ENCODE measurements at regions not wholly inside any gene's neighbourhood (a gene's known extent, or its start where the extent isn't known, plus 50 kb on each side); places are given as distances from the start of the nearest gene placed in this dataset.

DNA sequence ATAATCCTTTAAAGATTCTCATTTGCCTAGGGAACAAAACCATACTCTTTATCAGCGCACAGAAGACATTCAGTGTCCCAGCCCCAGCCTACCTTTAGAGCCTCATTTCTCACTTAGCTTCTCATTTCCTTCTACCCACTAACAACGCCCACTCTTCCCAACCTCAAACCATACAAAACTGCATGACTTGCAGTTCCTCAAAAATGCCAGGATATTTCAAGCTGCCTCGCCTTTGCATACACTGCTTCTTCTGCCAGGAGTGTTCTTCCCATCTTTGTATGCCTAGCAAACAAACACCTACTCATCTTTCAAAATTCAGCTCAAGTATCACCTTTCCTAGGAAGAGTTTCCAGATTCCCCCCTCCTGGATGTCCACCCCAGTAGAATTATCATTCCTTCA is 129.9 kb upstream of the ADGRL3 start:
- intact Hi-C loops (cut with micrococcal nuclease), result no loop called here
- Mint-ChIP-seq H3K4me1 (ENCODE audit: low read depth) (no peaks in the 10 kb centered on the region), H3K4me3 (ENCODE audit: low read depth) (no peak overlapping the region), H3K9me3 (peaks cover 37% of the 10 kb centered on the region), H3K27me3 (ENCODE audit: low read depth) (no peaks in the 10 kb centered on the region), H3K36me3 (ENCODE audit: low read depth) (no peaks in the 10 kb centered on the region), H3K27ac (no peak overlapping the region)
- no peak for DNase-seq (ENCODE audit: low spot score)

DNA sequence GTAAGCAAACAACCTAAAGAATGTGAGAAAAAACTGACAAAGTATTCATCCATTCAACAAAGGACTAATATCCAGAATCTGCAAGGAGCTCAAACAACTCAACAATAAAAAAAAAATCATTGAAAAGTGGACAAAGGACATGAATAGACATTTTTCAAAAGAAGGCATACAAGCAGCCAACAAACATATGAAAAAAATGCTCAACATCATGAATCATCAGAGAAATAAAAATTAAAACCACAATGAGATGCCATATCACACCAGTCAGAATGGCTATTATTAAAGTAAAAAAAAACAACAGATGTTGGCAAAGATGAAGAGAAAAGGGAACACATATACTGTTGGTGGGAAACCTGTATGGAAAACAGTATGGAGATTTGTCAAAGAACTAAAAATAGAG is 120.7 kb upstream of the ADGRL3 start:
- Mint-ChIP-seq H3K9me3 (peaks cover 40% of the 10 kb centered on the region), H3K27ac (no peak overlapping the region), H3K4me1 (ENCODE audit: low read depth) (no peaks in the 10 kb centered on the region), H3K36me3 (ENCODE audit: low read depth) (no peaks in the 10 kb centered on the region), H3K4me3 (ENCODE audit: low read depth) (no peak overlapping the region), H3K27me3 (ENCODE audit: low read depth) (no peaks in the 10 kb centered on the region)
- DNase-seq (ENCODE audit: low spot score), result no peak
- intact Hi-C loops (cut with micrococcal nuclease), result no loop called here

- intact Hi-C loops (cut with micrococcal nuclease), result no loop called here
- H3K9me3 Mint-ChIP-seq, result peaks cover 42% of the 10 kb centered on the region
- H3K36me3 Mint-ChIP-seq (ENCODE audit: low read depth), result no peaks in the 10 kb centered on the region
- H3K4me1 Mint-ChIP-seq (ENCODE audit: low read depth), result no peaks in the 10 kb centered on the region
- H3K27me3 Mint-ChIP-seq (ENCODE audit: low read depth), result no peaks in the 10 kb centered on the region
- DNase-seq (ENCODE audit: low spot score), result no peak
- no peak overlapping the region for H3K4me3 Mint-ChIP-seq (ENCODE audit: low read depth)
- H3K27ac Mint-ChIP-seq, result no peak overlapping the region
Observed at GRCh38 chr4:61079976-61080375, 120.2 kb upstream of the ADGRL3 start.

DNA sequence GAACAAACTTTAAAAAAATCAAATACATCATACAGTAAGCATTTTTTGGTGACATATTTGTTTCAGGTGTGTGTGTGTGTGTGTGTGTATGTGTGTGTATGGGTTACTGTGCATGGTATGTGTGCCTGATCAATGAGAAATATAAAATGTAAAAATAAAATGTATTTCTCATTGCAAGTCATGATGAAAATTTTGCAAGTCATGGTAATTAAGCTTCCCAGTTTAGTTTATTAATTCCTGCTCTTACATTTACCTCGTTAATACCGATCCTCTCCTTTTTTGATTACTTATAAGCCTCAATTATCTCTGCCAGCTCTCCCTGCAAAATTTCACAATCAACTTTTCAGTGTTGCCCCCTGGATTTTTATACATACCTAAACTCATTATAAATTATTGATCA is 114.6 kb upstream of the ADGRL3 start:
- H3K27me3 Mint-ChIP-seq (ENCODE audit: low read depth), result no peaks in the 10 kb centered on the region
- intact Hi-C loops (cut with micrococcal nuclease), result no loop called here
- H3K9me3 Mint-ChIP-seq, result peaks cover 33% of the 10 kb centered on the region
- H3K4me3 Mint-ChIP-seq (ENCODE audit: low read depth), result no peak overlapping the region
- DNase-seq (ENCODE audit: low spot score), result no peak
- H3K4me1 Mint-ChIP-seq (ENCODE audit: low read depth), result no peaks in the 10 kb centered on the region
- H3K27ac Mint-ChIP-seq, result no peak overlapping the region
- no peaks in the 10 kb centered on the region for H3K36me3 Mint-ChIP-seq (ENCODE audit: low read depth)

DNA sequence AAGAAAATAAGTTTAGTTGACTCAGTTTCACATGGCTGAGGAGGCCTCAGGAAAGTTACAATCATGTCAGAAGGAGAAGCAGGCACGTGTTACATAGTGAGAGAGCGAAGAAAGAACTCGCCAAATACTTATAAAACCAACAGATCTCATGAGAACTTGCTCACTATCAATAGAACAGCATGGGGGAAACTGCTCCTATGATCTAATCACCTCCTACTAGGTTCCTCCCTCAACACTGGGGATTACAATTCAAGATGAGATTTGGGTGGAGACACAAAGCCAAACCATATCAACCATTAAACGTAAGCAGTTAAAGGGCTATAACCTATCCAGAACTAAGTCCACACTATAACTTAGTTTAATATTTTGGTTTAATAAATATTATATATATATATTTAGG is 113.8 kb upstream of the ADGRL3 start:
- Mint-ChIP-seq H3K4me1 (ENCODE audit: low read depth) (no peaks in the 10 kb centered on the region), H3K4me3 (ENCODE audit: low read depth) (no peak overlapping the region), H3K9me3 (peaks cover 33% of the 10 kb centered on the region), H3K27me3 (ENCODE audit: low read depth) (no peaks in the 10 kb centered on the region), H3K36me3 (ENCODE audit: low read depth) (no peaks in the 10 kb centered on the region), H3K27ac (no peak overlapping the region)
- intact Hi-C loops (cut with micrococcal nuclease), result no loop called here
- DNase-seq (ENCODE audit: low spot score), result no peak

GRCh38 chr4:61086979-61087378 is 113.1 kb upstream of the ADGRL3 start:
- intact Hi-C loops (cut with micrococcal nuclease), result no loop called here
- H3K27ac Mint-ChIP-seq, result no peak overlapping the region
- no peaks in the 10 kb centered on the region for H3K36me3 Mint-ChIP-seq (ENCODE audit: low read depth)
- no peak overlapping the region for H3K4me3 Mint-ChIP-seq (ENCODE audit: low read depth)
- H3K27me3 Mint-ChIP-seq (ENCODE audit: low read depth), result no peaks in the 10 kb centered on the region
- H3K9me3 Mint-ChIP-seq, result peaks cover 36% of the 10 kb centered on the region
- no peak for DNase-seq (ENCODE audit: low spot score)
- H3K4me1 Mint-ChIP-seq (ENCODE audit: low read depth), result no peaks in the 10 kb centered on the region

- DNase-seq (ENCODE audit: low spot score), result no peak
- intact Hi-C loops (cut with micrococcal nuclease), result no loop called here
- Mint-ChIP-seq H3K4me1 (ENCODE audit: low read depth) (no peaks in the 10 kb centered on the region), H3K9me3 (peaks cover 29% of the 10 kb centered on the region), H3K27me3 (ENCODE audit: low read depth) (no peaks in the 10 kb centered on the region), H3K27ac (no peak overlapping the region), H3K36me3 (ENCODE audit: low read depth) (no peaks in the 10 kb centered on the region), H3K4me3 (ENCODE audit: low read depth) (no peak overlapping the region)
Observed at GRCh38 chr4:61094854-61095598, 105.1 kb upstream of the ADGRL3 start.

GRCh38 chr4:61128682-61129081 is 71.4 kb upstream of the ADGRL3 start:
- intact Hi-C loops (cut with micrococcal nuclease), result no loop called here

GRCh38 chr4:61129971-61130370 is 70.2 kb upstream of the ADGRL3 start:
- H3K9me3 Mint-ChIP-seq, result peaks cover 26% of the 10 kb centered on the region
- DNase-seq (ENCODE audit: low spot score), result no peak
- H3K27me3 Mint-ChIP-seq (ENCODE audit: low read depth), result no peaks in the 10 kb centered on the region
- H3K36me3 Mint-ChIP-seq (ENCODE audit: low read depth), result no peaks in the 10 kb centered on the region
- no peak overlapping the region for H3K4me3 Mint-ChIP-seq (ENCODE audit: low read depth)
- no peak overlapping the region for H3K27ac Mint-ChIP-seq
- intact Hi-C loops (cut with micrococcal nuclease), result no loop called here
- no peaks in the 10 kb centered on the region for H3K4me1 Mint-ChIP-seq (ENCODE audit: low read depth)

More at GRCh38 chr4:61128682-61129081, 71.4 kb upstream of the ADGRL3 start:
- no peaks in the 10 kb centered on the region for H3K4me1 Mint-ChIP-seq (ENCODE audit: low read depth)
- no peaks in the 10 kb centered on the region for H3K36me3 Mint-ChIP-seq (ENCODE audit: low read depth)
- no peak overlapping the region for H3K27ac Mint-ChIP-seq
- H3K9me3 Mint-ChIP-seq, result peaks cover 30% of the 10 kb centered on the region
- H3K27me3 Mint-ChIP-seq (ENCODE audit: low read depth), result no peaks in the 10 kb centered on the region
- H3K4me3 Mint-ChIP-seq (ENCODE audit: low read depth), result no peak overlapping the region
- no peak for DNase-seq (ENCODE audit: low spot score)

GRCh38 chr4:61143461-61143860 is 56.7 kb upstream of the ADGRL3 start:
- no peaks in the 10 kb centered on the region for H3K4me1 Mint-ChIP-seq (ENCODE audit: low read depth)
- intact Hi-C loops (cut with micrococcal nuclease), result no loop called here
- H3K36me3 Mint-ChIP-seq (ENCODE audit: low read depth), result no peaks in the 10 kb centered on the region
- no peak for DNase-seq (ENCODE audit: low spot score)
- H3K4me3 Mint-ChIP-seq (ENCODE audit: low read depth), result no peak overlapping the region
- H3K27ac Mint-ChIP-seq, result no peak overlapping the region
- H3K9me3 Mint-ChIP-seq, result peaks cover 24% of the 10 kb centered on the region
- H3K27me3 Mint-ChIP-seq (ENCODE audit: low read depth), result no peaks in the 10 kb centered on the region

- Mint-ChIP-seq H3K36me3 (ENCODE audit: low read depth) (no peaks in the 10 kb centered on the region), H3K27ac (no peak overlapping the region), H3K9me3 (peaks cover 26% of the 10 kb centered on the region), H3K4me1 (ENCODE audit: low read depth) (no peaks in the 10 kb centered on the region), H3K27me3 (ENCODE audit: low read depth) (no peaks in the 10 kb centered on the region), H3K4me3 (ENCODE audit: low read depth) (no peak overlapping the region)
- intact Hi-C loops (cut with micrococcal nuclease), result no loop called here
- DNase-seq (ENCODE audit: low spot score), result no peak
Observed at GRCh38 chr4:61149278-61149677, 50.8 kb upstream of the ADGRL3 start.

Data from activated T-helper 2 cell treated with anti-CD3 and anti-CD28 coated beads, Interferon-gamma antibody, Interleukin-2, Interleukin-4, amounts not matched to agents 10 μg/mL and 5 μg/mL and 100 μg/mL, durations not matched to agents 14 hours and 24 hours and 36 hours (primary cell).